GM12878 (cell line): ENCODE measurements at regions not wholly inside any gene's neighbourhood (a gene's known extent, or its start where the extent isn't known, plus 50 kb on each side); places are given as distances from the start of the nearest gene placed in this dataset.

Experiments used
- BRCA1 ChIP-seq: IDR thresholded peaks from 2 replicates; pipeline ENCODE4 v1.6.1; 2011; ENCODE audit warnings: low read depth, low read length, improper control_type of control experiment
- CBFB ChIP-seq: IDR thresholded peaks from 2 replicates; pipeline ENCODE4 v1.6.1; 2016; ENCODE audit warnings: antibody characterized with exemption, low read depth
- CTCF ChIP-seq, 3 experiments: IDR thresholded peaks in 2 of 3; conservative IDR thresholded peaks in 1 of 3; 2 replicates each; pipeline ENCODE4 v1.5.1; 2011; ENCODE audit warnings: low read depth in 3 of 3, low read length in 3 of 3, mild to moderate bottlenecking in 3 of 3, control low read depth in 2 of 3, moderate library complexity in 2 of 3, inconsistent platforms in 1 of 3, mixed read lengths in 1 of 3; ENCODE audit not compliant: control insufficient read depth in 2 of 3, insufficient read depth in 1 of 3; ENCODE audit errors: extremely low read depth in 1 of 3
- HCFC1 ChIP-seq: fragments of 150-350 bp; IDR thresholded peaks from 2 replicates; pipeline ENCODE4 v1.6.1; 2014; ENCODE audit warnings: low read length
- MEF2A ChIP-seq: IDR thresholded peaks from 2 replicates; pipeline ENCODE4 v1.6.1; 2011; ENCODE audit warnings: low read depth, mild to moderate bottlenecking, low read length, moderate library complexity; ENCODE audit not compliant: insufficient read depth
- POLR2A ChIP-seq: IDR thresholded peaks from 2 replicates; pipeline ENCODE4 v1.6.1; 2011; ENCODE audit warnings: low read depth, mild to moderate bottlenecking, low read length
- RAD21 ChIP-seq: IDR thresholded peaks from 2 replicates; pipeline ENCODE4 v1.6.1; 2011; ENCODE audit warnings: mild to moderate bottlenecking, low read depth, low read length, moderate library complexity; ENCODE audit not compliant: insufficient read depth
- SMC3 ChIP-seq: IDR thresholded peaks from 2 replicates; pipeline ENCODE4 v1.6.1; 2011; ENCODE audit warnings: low read length, improper control_type of control experiment, borderline replicate concordance
- TF ChIP-seq, protein P1 (sequence below): fragments of 450-650 bp; IDR thresholded peaks from 2 replicates; pipeline ENCODE4 v1.6.1; 2018; ENCODE audit warnings: borderline replicate concordance, mild to moderate bottlenecking; ENCODE audit not compliant: partially characterized antibody
- TF ChIP-seq, protein P2 (sequence below): IDR thresholded peaks from 2 replicates; pipeline ENCODE4 v1.6.1; 2012; ENCODE audit warnings: low read depth, low read length, improper control_type of control experiment

DNA sequence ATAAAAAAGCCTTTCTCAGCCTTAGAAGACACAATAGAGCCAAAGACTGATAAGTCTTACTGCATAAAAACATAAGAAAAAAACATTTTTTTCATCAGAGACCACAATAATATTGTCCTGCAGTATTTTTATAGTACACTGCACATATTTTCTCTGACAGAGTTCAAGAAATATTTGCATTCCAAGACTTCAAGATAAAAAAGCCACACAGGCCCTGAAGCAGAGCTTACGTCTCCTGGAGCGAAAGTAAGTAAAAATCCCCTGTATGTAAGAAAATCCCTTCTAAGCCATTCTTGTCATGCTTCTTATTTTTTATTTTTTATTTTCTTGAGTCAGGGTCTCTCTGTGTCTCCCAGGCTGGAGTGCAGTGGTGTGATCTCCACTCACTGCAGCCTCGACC lies 755.9 kb downstream of the LIG4 start:
- TF ChIP-seq POLR2A (no peak), CTCF (IDR thresholded peaks at IDR 0.05 in 2 of 3, conservative IDR thresholded peaks at IDR 0.05 in 1 of 3; ENCODE audit: control insufficient read depth in 2 of 3, extremely low read depth in 1 of 3, insufficient read depth in 1 of 3, low read depth in 3 of 3, low read length in 3 of 3) (no peak), BRCA1 (no peak), SMC3 (no peak), RAD21 (no peak), MEF2A (no peak), CBFB (no peak), HCFC1 (no peak)
- TF ChIP-seq, protein P1, sequence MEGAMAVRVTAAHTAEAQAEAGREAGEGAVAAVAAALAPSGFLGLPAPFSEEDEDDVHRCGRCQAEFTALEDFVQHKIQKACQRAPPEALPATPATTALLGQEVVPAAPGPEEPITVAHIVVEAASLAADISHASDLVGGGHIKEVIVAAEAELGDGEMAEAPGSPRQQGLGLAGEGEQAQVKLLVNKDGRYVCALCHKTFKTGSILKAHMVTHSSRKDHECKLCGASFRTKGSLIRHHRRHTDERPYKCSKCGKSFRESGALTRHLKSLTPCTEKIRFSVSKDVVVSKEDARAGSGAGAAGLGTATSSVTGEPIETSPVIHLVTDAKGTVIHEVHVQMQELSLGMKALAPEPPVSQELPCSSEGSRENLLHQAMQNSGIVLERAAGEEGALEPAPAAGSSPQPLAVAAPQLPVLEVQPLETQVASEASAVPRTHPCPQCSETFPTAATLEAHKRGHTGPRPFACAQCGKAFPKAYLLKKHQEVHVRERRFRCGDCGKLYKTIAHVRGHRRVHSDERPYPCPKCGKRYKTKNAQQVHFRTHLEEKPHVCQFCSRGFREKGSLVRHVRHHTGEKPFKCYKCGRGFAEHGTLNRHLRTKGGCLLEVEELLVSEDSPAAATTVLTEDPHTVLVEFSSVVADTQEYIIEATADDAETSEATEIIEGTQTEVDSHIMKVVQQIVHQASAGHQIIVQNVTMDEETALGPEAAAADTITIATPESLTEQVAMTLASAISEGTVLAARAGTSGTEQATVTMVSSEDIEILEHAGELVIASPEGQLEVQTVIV: no peak
- TF ChIP-seq, protein P2, sequence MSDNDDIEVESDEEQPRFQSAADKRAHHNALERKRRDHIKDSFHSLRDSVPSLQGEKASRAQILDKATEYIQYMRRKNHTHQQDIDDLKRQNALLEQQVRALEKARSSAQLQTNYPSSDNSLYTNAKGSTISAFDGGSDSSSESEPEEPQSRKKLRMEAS: no peak
